Fibroblast of skin of scalp (primary cell): ENCODE measurements at regions not wholly inside any gene's neighbourhood (a gene's known extent, or its start where the extent isn't known, plus 50 kb on each side); places are given as distances from the start of the nearest gene placed in this dataset.
"Not testable (repeated sequence)": the region's sequence is repeated elsewhere in the genome, so short reads cannot be mapped to it uniquely, and the experiment has no call there.

Experiments
- DNase-seq: peaks from one replicate; pipeline ENCODE4 v3.0.0-alpha.2; 2013

DNA sequence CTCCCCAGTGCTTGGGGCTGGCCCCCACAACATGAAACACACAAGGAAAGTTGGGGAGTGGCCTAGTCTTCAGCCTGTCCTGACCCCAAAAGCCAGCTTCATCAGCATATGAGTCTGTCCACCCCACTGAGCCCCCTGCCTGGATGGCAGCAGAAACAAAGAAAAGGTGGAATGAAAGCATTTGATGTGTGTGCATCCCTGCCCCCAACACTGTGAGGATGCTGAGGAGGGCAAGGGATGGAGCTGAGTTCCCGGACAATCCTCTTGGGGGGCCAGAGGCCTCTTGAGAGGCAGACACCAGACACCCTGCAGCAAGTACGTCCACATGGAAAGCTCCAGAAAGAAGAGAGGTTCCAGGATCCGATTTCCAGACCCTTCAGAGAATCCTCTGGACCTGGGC, 113.5 kb upstream of the PPP1R26 start:
- DNase-seq: no peak

DNA sequence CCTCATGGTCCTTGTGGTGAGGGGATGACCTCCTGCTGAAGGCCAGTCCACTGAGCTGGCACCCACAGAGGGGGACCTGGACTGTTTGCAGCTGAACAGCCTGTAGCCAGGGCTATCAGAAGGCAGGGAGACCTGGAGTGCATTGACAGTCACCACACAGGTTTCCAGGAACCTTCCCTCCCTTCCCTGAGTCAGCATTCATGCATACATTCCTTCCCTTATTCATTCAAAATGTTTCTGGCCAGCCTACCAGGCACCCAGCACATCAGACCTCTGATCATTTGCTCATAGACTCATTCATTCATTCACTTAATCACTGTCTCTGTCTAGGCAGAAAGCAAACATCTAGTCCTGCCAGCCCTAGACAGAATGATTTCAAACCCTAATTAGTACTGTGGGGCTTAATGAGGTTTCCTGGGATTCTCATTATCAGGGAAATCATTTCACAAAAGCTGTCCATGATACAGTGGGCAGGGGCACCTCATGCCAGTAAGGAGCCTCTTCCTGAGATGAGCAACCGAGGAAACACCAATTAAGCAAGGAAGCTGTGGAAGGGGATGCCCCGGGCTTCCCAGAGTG, 110.1 kb upstream of the PPP1R26 start:
- no peak for DNase-seq

- no peak for DNase-seq
These were observed 108.9 kb upstream of the PPP1R26 start for GRCh38 chr9:135370411-135371375.

- no peak for DNase-seq
These were observed 108.0 kb upstream of the PPP1R26 start for GRCh38 chr9:135371535-135371934.

DNA sequence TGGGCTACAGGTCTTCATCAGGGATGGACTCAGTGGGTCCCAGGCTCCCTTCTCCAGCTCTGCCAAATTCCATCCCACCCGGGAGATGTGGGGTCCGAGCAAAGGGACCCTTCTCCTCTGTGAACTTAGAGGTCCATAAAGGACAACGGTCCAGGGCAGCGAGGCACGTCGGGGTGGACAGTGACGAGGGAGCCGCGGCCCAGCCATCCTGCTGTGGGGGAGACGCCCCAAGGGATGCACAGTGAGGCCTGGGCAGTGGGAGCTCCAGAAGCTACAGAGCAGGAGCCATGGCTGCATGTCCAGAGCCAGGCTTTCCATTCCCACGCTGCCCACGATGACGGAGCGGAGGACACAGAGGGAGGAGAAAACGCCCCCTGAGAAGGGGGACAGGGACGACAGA, 107.5 kb upstream of the PPP1R26 start:
- no peak for DNase-seq

DNA sequence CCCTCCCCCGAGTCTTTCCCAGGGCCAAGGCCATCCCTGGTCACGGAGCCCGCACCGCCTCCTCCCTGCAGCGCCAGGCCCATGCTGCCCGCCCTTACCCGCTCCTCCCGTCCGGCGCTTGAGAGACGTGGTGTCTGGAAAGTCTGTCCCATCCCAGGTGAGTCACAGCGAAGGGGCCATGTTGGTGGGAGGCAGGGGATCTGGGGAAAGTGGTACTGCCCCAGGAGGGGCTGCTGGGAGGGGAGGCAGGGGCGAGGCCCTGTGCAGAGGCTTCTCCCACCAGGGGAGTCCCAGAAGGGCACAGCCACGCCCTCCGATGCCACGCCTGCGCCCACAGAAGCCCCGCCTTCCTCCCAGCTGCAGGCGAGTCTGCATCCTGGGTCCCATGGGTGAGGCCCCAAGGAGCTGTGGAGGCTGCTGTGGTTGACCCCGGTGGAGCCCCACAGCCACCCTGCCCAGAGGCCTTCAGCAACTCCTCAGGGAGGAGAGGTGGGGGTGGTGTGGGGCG, 107.0 kb upstream of the PPP1R26 start:
- DNase-seq: no peak

GRCh38 chr9:135373151-135373685, 106.4 kb upstream of the PPP1R26 start:
- DNase-seq: no peak

GRCh38 chr9:135373820-135374219, 105.8 kb upstream of the PPP1R26 start:
- no peak for DNase-seq

DNA sequence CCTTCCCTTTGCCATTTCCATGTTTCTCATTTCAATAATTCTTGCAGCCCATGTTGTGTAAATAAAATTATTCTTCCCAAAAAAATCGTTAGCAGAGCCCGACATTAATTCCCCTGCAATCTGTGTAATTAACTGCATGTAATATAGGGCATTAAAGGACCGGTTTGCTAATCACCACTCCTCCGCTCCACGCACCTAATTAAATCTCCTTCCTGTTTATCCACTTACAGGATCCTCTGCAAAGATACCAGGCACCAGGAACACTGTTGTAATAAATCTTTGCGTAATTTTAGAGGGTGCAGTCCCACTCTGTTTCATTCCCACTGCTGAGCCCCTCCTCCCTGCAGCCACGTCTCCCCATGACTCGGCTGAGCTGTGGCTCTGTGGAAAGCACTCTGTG, 105.0 kb upstream of the PPP1R26 start:
- no peak for DNase-seq

DNA sequence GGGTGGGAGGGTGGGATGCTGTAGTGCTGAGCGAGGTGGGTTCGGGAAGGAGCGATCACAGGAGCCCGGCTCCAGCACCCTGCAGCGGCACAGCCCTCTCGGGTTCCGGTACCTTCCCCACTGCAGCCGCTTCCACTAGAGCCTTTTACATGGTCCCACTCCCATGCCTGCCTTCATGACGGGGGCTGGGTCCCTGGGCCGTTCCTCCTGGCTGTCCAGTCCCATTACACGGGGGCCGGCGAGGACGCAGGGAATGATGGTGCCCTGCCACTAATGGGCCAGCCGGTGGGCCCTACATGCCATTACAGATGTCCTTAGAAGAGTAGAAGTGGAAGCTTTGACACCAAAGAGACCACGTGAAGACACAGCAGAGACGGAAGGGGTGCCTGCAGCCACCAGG, 104.6 kb upstream of the PPP1R26 start:
- DNase-seq: no peak

DNA sequence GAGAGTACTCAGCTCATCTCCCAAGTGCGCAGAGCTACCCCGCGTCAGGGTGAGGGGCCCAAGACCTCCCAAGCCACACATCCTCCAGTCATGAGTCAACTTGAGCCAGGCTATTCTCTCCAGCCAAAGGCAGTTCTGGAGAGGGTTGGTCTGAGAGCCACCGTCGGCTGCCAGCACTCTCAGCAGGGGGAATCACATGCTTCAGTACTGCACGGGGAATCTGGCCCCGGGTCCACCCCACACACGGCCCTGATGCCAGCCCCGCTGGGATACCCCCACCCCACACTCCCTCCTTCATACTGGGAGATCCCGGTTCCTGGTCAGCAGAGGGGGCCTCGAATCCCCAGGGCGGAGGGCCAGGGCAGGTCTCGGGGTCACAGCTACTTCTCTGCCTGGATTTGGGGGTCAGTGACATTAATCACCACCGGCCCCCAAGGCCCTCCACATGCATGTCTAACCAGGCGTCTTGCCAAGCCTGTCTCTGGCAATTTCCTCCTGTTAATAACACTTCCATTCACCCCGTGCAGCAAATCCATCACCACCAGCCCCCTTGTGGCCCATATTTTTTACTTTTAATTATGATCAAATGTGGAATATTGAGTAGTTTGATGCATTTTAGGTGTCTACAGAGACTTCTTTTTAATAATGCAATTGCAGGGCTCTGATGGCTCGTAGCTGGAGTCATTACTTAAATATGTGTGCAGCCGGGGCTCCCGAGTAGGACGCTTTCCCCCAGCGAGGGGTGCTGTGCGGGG, 102.9 kb upstream of the PPP1R26 start:
- DNase-seq: no peak

DNA sequence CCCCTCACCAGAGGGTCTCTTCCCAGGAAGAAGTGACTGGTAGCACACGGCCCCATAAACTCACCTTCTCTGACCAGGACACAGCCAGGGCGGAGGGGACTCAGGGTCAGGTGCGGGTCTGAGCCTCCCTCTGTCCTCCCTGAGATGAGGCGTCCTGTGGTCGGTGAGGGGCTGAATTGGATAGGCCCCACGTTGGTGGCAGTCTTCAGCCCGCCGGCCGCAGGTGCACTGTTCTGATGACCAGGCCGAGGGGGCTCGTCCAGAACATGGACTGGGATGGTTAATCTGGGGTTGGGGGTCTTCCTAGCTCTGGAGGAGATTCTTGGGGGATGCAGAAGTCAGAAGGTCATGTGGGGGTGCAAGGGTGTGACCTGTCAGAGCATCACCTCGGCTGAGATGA, 102.2 kb upstream of the PPP1R26 start:
- no peak for DNase-seq

GRCh38 chr9:135378751-135379150, 100.8 kb upstream of the PPP1R26 start:
- no peak for DNase-seq

GRCh38 chr9:135379540-135380267, 99.9 kb upstream of the PPP1R26 start:
- no peak for DNase-seq

DNA sequence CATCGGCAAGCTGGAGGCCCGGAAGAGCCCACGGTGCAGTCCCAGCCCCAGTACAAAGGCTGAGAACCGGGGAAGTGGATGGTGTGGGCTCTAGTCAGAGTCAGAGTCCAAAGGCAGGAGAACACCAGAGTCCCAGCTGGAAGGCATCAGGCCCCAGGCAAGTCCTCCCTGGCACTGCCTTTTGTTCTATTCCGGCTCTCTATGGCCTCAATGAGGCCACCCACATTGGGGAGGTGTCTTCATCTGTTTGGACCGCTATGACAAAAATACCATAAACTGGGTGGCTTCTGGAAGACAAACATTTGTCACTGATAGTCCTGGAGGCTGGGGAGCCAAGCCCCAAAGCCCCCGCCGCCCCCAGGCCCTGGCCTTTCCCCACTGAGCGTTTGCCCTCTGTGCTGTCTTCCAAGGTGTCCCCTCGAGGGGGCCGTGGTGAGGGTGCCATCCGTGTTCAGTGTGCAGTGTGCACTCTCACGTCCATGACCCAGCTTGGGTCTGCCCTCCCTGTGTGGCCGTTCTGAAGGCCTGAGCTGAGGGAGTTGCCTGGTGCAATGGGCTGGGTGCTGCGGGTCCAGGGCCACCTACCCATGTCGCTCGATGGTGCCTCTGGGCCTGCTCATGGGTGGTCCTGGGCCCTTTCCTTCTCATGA, 99.1 kb upstream of the PPP1R26 start:
- DNase-seq: no peak

DNA sequence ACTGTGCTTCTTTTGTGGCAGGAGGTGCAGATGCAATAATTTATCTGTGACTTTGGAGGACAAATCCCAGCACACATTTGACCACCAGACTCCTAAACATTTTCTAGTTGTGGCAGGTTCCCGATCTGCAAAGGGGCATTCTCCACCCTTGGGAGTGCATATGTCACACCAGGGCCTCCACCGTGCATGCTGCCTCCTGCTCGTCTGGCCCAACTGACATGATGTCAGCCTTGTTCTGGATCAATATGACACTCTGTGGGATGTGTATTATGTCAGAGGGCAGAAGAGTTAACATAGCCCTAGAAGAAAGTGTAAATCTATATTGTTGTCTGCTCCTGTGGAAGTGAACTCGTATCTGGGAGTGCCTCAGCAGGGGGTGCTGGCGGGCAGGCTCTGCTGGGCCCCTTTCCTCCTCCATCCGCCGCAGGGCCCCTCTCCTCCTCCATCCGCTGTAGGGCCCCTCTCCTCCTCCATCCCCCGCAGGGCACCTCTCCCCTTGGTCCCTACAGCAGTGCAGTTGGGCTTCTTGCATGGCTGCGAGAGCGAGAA, 97.7 kb upstream of the PPP1R26 start:
- no peak for DNase-seq

GRCh38 chr9:135384226-135384625, 95.4 kb upstream of the PPP1R26 start:
- no peak for DNase-seq

DNA sequence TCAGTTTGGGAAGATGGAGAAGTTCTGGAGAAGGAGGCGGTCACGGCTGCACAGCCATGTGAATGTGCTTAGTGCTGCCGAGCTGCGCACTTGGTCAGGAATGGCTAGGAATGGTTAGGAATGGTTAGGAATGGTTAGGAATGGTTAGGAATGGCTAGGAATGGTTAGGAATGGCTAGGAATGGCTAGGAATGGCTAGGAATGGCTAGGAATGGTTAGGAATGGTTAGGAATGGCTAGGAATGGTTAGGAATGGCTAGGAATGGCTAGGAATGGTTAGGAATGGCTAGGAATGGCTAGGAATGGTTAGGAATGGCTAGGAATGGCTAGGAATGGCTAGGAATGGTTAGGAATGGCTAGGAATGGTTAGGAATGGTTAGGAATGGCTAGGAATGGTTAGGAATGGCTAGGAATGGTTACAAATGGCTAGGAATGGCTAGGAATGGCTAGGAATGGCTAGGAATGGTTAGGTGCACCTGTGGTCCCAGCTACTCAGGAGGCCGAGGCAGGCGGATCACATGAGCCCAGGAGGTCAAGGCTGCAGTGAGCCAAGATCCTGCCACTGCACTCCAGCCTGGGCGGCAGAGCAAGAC, 94.7 kb upstream of the PPP1R26 start:
- DNase-seq: not testable (repeated sequence)

DNA sequence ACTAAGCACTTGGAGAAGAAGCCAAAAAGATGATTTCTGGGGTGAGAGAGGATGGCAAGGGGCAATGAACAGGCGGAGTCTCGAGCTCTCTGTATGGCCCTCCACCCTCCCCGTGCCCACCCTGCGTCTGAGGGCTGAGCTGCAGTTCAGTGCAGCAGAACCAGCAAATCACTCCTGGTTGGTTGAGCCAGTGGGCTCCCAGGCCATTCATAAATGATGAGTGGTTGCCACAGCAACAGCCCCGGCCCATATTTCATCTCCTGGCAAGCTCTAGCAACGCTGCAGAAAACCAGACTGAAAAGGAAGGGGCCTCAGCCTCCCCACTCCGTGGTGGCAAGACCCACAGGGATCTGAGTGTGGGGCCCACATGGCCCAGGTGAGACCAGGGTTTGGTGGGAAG, 93.8 kb upstream of the PPP1R26 start:
- no peak for DNase-seq

GRCh38 chr9:135387976-135388375, 91.6 kb upstream of the PPP1R26 start:
- DNase-seq: no peak

- no peak for DNase-seq
These were observed 91.1 kb upstream of the PPP1R26 start for GRCh38 chr9:135388530-135388929.
